OCI-LY7 (cell line): ENCODE measurements at regions not wholly inside any gene's neighbourhood (a gene's known extent, or its start where the extent isn't known, plus 50 kb on each side); places are given as distances from the start of the nearest gene placed in this dataset.

ENCODE experiments used
- CTCF ChIP-seq: fragments of 200-600 bp; sonication (generic); conservative IDR thresholded peaks from 2 replicates; pipeline ENCODE4 v1.5.1; 2014; ENCODE audit warnings: mild to moderate bottlenecking, antibody characterized with exemption, low read length, moderate library complexity, mixed read lengths
- EZH2phosphoT487 ChIP-seq: fragments of 200-600 bp; sonication (generic); IDR thresholded peaks from 2 replicates; pipeline ENCODE4 v1.6.1; 2018; ENCODE audit warnings: low read depth, borderline replicate concordance, mild to moderate bottlenecking, mixed run types, antibody characterized with exemption, low read length, moderate library complexity, mixed read lengths

- TF ChIP-seq CTCF (no peak), EZH2phosphoT487 (no peak)
Observed at GRCh38 chr3:59235634-59236012, 185.8 kb upstream of the CFAP20DC start.
